CMK (cell line): ENCODE measurements at regions not wholly inside any gene's neighbourhood (a gene's known extent, or its start where the extent isn't known, plus 50 kb on each side); places are given as distances from the start of the nearest gene placed in this dataset.

Experiments used
- DNase-seq: peaks from one replicate; pipeline ENCODE4 v3.0.0-alpha.2; 2010; ENCODE audit warnings: low read depth

DNA sequence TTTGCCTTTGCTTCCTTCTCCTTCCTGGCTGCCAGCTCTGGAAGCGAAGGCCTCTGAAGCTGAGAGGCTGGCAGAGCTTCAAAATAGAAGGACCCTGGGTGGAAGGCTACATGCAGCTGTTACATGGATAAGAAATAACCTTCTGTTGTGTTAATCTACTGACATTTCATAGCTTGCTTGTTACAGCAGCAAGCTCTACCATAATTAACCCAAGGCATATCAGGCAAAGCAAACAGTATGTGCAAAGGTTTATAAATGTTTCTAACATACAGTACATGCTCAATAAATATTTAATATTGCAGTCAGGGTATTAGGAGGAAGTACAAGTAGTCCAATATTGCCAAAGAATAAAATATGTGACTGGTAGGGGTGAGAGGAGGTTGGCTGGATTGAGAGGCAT lies 55.6 kb upstream of the MKLN1 start:
- no peak for DNase-seq

DNA sequence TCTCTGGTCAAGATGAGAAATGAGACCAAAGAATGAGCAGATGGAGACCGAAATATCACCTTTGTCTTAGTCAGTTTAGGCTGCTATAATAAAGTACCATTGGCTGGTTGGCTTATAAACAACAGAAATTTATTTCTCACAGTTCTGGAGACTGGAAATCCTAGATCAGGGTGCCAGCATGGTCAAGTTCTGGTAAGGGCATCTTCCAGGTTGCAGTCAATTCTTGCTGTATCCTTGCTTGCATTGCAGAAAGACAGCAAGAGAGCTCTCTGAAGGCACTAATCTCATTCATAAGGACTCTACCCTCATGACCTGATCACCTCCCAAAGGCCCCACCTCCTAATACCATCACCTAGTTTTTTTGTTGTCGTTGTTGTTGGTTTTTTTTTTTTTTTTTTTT lies 52.7 kb upstream of the MKLN1 start:
- no peak for DNase-seq

DNA sequence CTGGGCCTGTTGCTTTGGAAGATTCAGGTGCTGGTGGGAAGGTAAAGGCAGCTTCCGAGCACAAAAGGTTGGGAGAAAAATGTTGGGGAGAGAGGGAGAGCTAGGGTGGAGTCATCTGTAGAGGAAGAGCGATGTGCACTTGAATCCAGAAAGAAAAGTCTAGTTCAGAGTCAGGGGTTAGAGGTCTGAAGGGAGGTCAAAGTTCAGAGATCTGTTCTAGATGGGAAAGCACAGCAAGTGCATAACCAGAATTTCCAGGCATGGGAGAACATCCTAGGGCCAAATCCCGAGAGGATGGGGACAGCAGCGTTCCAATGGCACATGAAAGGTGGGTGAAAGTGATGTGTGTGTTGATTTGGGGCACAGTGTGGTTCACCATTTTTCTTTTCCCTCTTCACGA lies 51.5 kb upstream of the MKLN1 start:
- DNase-seq = no peak

DNA sequence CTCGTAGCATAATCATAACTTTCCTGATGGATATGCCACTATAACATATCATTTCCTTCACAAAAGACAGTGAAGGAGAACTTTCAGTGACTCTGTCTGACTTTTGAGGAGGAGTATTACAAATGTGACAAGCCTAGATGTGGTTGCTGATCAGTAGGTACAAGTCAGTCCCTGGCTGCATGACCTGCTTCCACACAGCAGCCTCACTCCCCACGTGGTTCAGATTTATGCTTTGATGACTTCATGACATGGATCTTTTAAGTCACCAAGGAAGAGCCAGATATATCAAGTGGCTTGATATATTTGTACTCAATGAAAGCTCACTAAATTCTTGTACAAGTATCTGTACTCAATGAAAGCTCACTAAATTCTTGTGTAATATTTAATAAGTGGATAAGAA lies 50.9 kb upstream of the MKLN1 start:
- no peak for DNase-seq
